B cell (primary cell): ENCODE measurements at regions not wholly inside any gene's neighbourhood (a gene's known extent, or its start where the extent isn't known, plus 50 kb on each side); places are given as distances from the start of the nearest gene placed in this dataset.

Source experiments
- ATAC-seq: fragments of 200-7000 bp; cut with Tn5 transposase; one replicate; pipeline ENCODE4 v1.10.0; 2021; ENCODE audit warnings: low read depth, mild to moderate bottlenecking, moderate number of reproducible peaks, moderate library complexity
- CTCF ChIA-PET: fragments of 350-600 bp; sonication (Branson Sonifier 250); formaldehyde crosslinking; loops from one replicate; lab custom pipeline; 2021; ENCODE audit warnings: antibody characterized with exemption, inconsistent platforms; lab: Charles Lee
- POLR2A ChIA-PET: fragments of 350-600 bp; sonication (Branson Sonifier 250); formaldehyde crosslinking; loops from one replicate; lab custom pipeline; 2021; ENCODE audit warnings: antibody characterized with exemption; lab: Charles Lee
- DNase-seq: peaks from one replicate; pipeline ENCODE4 v3.0.0; 2013
- H2AFZ ChIP-seq: 2 replicates; pipeline ENCODE4 v1.6.1; 2012; ENCODE audit warnings: mild to moderate bottlenecking, low read depth, low read length; ENCODE audit not compliant: insufficient read depth, poor library complexity, severe bottlenecking
- H3K27ac ChIP-seq, 2 donors: 1 replicate in 1 of 2; 2 replicates in 1 of 2; pipeline ENCODE4 v1.5.1; 2012 to 2013; ENCODE audit warnings: low read length in 2 of 2, mild to moderate bottlenecking in 2 of 2, moderate library complexity in 1 of 2
- H3K27me3 ChIP-seq, 4 experiments: fragments of 200-600 bp in 1 of 4; sonication (generic) in 1 of 4; replicated peaks in 1 of 4; 1 replicate in 2 of 4; 2 replicates in 2 of 4; pipeline versions ENCODE4 v1.6.1 to v1.7.0; 2013 to 2016; ENCODE audit warnings: low read length in 3 of 4, mild to moderate bottlenecking in 2 of 4, mixed read lengths in 1 of 4, moderate library complexity in 1 of 4; ENCODE audit not compliant: insufficient read depth in 4 of 4, control insufficient read depth in 3 of 4; ENCODE audit errors: control extremely low read depth in 1 of 4
- H3K36me3 ChIP-seq, 2 experiments: replicated peaks in 1 of 2; 1 replicate in 1 of 2; 2 replicates in 1 of 2; pipeline versions ENCODE4 v1.6.1 to v1.7.1; 2013; ENCODE audit warnings: low read length in 1 of 2; ENCODE audit not compliant: insufficient read depth in 2 of 2, control insufficient read depth in 1 of 2; ENCODE audit errors: control extremely low read depth in 1 of 2, extremely low read depth in 1 of 2
- H3K4me1 ChIP-seq, 2 donors: fragments of 200-600 bp in 1 of 2; sonication (generic) in 1 of 2; 1 replicate in 1 of 2; 2 replicates in 1 of 2; pipeline versions ENCODE4 v1.5.1 to v1.6.1; 2013 to 2017; ENCODE audit warnings: low read length in 2 of 2; ENCODE audit not compliant: control insufficient read depth in 2 of 2, insufficient read depth in 2 of 2
- H3K4me2 ChIP-seq: replicated peaks from 2 replicates; pipeline ENCODE3; 2012; ENCODE audit warnings: mild to moderate bottlenecking, low read depth, low read length; ENCODE audit not compliant: poor library complexity, severe bottlenecking
- H3K4me3 ChIP-seq, 5 experiments: fragments of 200-600 bp in 1 of 5; sonication (generic) in 1 of 5; 1 replicate in 3 of 5; 2 replicates in 2 of 5; pipeline versions ENCODE4 v1.5.1 to v1.7.0; 2011 to 2016; ENCODE audit warnings: low read length in 4 of 5, mild to moderate bottlenecking in 4 of 5, low read depth in 2 of 5, control low read depth in 1 of 5, moderate library complexity in 1 of 5; ENCODE audit not compliant: insufficient read depth in 1 of 5; ENCODE audit errors: control extremely low read depth in 1 of 5, extremely low read depth in 1 of 5
- H3K79me2 ChIP-seq: fragments of 200-600 bp; sonication (generic); one replicate; pipeline ENCODE4 v1.6.0; 2016; ENCODE audit warnings: low read length; ENCODE audit not compliant: control insufficient read depth, insufficient read depth
- H3K9ac ChIP-seq: fragments of 200-600 bp; sonication (generic); 2 replicates; pipeline ENCODE4 v1.6.1; 2017; ENCODE audit warnings: mild to moderate bottlenecking, low read length, moderate library complexity
- H3K9me3 ChIP-seq, 3 donors: one replicate each; pipeline versions ENCODE4 v1.6.1 to v1.7.1; 2013; ENCODE audit warnings: low read length in 2 of 3; ENCODE audit not compliant: control insufficient read depth in 2 of 3, insufficient read depth in 1 of 3; ENCODE audit errors: control extremely low read depth in 1 of 3
- H4K20me1 ChIP-seq: 2 replicates; pipeline ENCODE4 v1.6.0; 2012; ENCODE audit warnings: mild to moderate bottlenecking, low read length; ENCODE audit not compliant: insufficient read depth, control insufficient read depth, poor library complexity, severe bottlenecking
- H3K27ac Mint-ChIP-seq: one replicate; pipeline ENCODE4 v1.8.0; 2021; ENCODE audit warnings: mixed read lengths
- H3K27me3 Mint-ChIP-seq: one replicate; pipeline ENCODE4 v1.8.0; 2021; ENCODE audit warnings: mixed read lengths
- H3K4me1 Mint-ChIP-seq: one replicate; pipeline ENCODE4 v1.8.0; 2021; ENCODE audit warnings: mixed read lengths
- H3K4me3 Mint-ChIP-seq: one replicate; pipeline ENCODE4 v1.8.0; 2021; ENCODE audit warnings: mixed read lengths
- H3K9me3 Mint-ChIP-seq: one replicate; pipeline ENCODE4 v1.8.0; 2022; ENCODE audit warnings: mixed read lengths; ENCODE audit not compliant: insufficient read depth
- CTCF ChIP-seq: fragments of 200-600 bp; IDR thresholded peaks from one replicate; pipeline ENCODE4 v1.8.0; 2022; ENCODE audit warnings: antibody characterized with exemption, mild to moderate bottlenecking
- EZH2 ChIP-seq: IDR thresholded peaks from 2 replicates; pipeline ENCODE4 v1.6.1; 2012; ENCODE audit warnings: borderline replicate concordance, low read depth, mild to moderate bottlenecking, moderate library complexity, low read length; ENCODE audit not compliant: insufficient read depth, poor library complexity, severe bottlenecking
- WGBS: methylation state at CpG from one replicate; pipeline ENCODE4 v1.1.5; 2013; ENCODE audit warnings: missing lambda C conversion rate; ENCODE audit not compliant: insufficient coverage; 5-methylcytosine and 5-hydroxymethylcytosine counted together
- intact Hi-C: fragments of 100-400 bp; cut with micrococcal nuclease; formaldehyde crosslinking; loops from one replicate; pipeline ENCODE4 v1.10.0; 2022

GRCh38 chr5:82605441-82605973 is 327.4 kb upstream of the RPS23 start:
- H3K9ac ChIP-seq = no peak overlapping the region
- no peak overlapping the region for H3K27ac ChIP-seq
- no peaks in the 10 kb centered on the region for H3K27me3 ChIP-seq
- TF ChIP-seq CTCF (no peak), EZH2 (no peak)
- Mint-ChIP-seq H3K27ac (no peak overlapping the region), H3K27me3 (no peaks in the 10 kb centered on the region), H3K9me3 (peaks cover 7% of the 10 kb centered on the region), H3K4me3 (no peak overlapping the region), H3K4me1 (no peaks in the 10 kb centered on the region)
- no peak overlapping the region for H3K4me3 ChIP-seq
- 69% methylated on average over 2 of the region's 2 CpGs for WGBS
- H3K9me3 ChIP-seq = peaks cover 0 to 13% (median 0%) of the 10 kb centered on the region in 3 donors
- intact Hi-C loops = no loop called here
- CTCF ChIA-PET = no interaction called here
- no peaks in the 10 kb centered on the region for H3K36me3 ChIP-seq
- no peak for DNase-seq
- H2AFZ ChIP-seq = no peak overlapping the region
- no peak for ATAC-seq
- no peaks in the 10 kb centered on the region for H4K20me1 ChIP-seq
- H3K4me1 ChIP-seq = no peaks in the 10 kb centered on the region
- no peaks in the 10 kb centered on the region for H3K79me2 ChIP-seq
- H3K4me2 ChIP-seq = no peak overlapping the region
- POLR2A ChIA-PET = no interaction called here

- Histone ChIP-seq H3K27me3 (no peaks in the 10 kb centered on the region), H2AFZ (no peak overlapping the region), H3K9me3 (peaks cover 0 to 13% (median 0%) of the 10 kb centered on the region in 3 donors), H4K20me1 (no peaks in the 10 kb centered on the region), H3K4me1 (no peaks in the 10 kb centered on the region), H3K36me3 (no peaks in the 10 kb centered on the region), H3K27ac (no peak overlapping the region), H3K4me3 (no peak overlapping the region), H3K4me2 (no peak overlapping the region), H3K79me2 (no peaks in the 10 kb centered on the region), H3K9ac (no peak overlapping the region)
- intact Hi-C loops = no loop called here
- TF ChIP-seq CTCF (no peak), EZH2 (no peak)
- H3K4me3 Mint-ChIP-seq = no peak overlapping the region
- peaks cover 7% of the 10 kb centered on the region for H3K9me3 Mint-ChIP-seq
- H3K27ac Mint-ChIP-seq = no peak overlapping the region
- DNase-seq (no peak), ATAC-seq (no peak)
- 80% methylated on average over 1 of the region's 8 CpGs for WGBS
- H3K27me3 Mint-ChIP-seq = no peaks in the 10 kb centered on the region
- ChIA-PET POLR2A (no interaction called here), CTCF (no interaction called here)
- H3K4me1 Mint-ChIP-seq = no peaks in the 10 kb centered on the region
Observed at GRCh38 chr5:82603033-82603987, 325.2 kb upstream of the RPS23 start.
